SH-SY5Y (cell line): ENCODE measurements at regions not wholly inside any gene's neighbourhood (a gene's known extent, or its start where the extent isn't known, plus 50 kb on each side); places are given as distances from the start of the nearest gene placed in this dataset.

Source experiments
- GATA2 ChIP-seq: IDR thresholded peaks from 2 replicates; pipeline ENCODE4 v1.6.1; 2011; ENCODE audit warnings: mild to moderate bottlenecking, low read depth, low read length
- GATA3 ChIP-seq: IDR thresholded peaks from 2 replicates; pipeline ENCODE4 v1.6.1; 2011; ENCODE audit warnings: low read depth, mild to moderate bottlenecking, low read length, moderate library complexity

- no peak for TF ChIP-seq GATA3
- TF ChIP-seq GATA2, result no peak
Observed at GRCh38 chr6:137962725-137963124, 95.7 kb downstream of the TNFAIP3 start.
